ENCODE measurements at regions not wholly inside any gene's neighbourhood (a gene's known extent, or its start where the extent isn't known, plus 50 kb on each side); places are given as distances from the start of the nearest gene placed in this dataset.

GRCh38 chr15:77557564-77557963 lies 75.1 kb downstream of the LINGO1 start:
- DNase-seq = no peak

- no peak for DNase-seq
Observed at GRCh38 chr15:77557144-77557543, 75.6 kb downstream of the LINGO1 start.

- no peak for DNase-seq
Observed at GRCh38 chr15:77556622-77557021, 76.1 kb downstream of the LINGO1 start.

GRCh38 chr15:77555232-77555631 lies 77.5 kb downstream of the LINGO1 start:
- DNase-seq = no peak

- no peak for DNase-seq
Observed at GRCh38 chr15:77554306-77555080, 78.2 kb downstream of the LINGO1 start.

GRCh38 chr15:77553695-77554094 lies 79.0 kb downstream of the LINGO1 start:
- DNase-seq = no peak

GRCh38 chr15:77553257-77553656 lies 79.5 kb downstream of the LINGO1 start:
- no peak for DNase-seq

GRCh38 chr15:77552066-77552465 lies 80.6 kb downstream of the LINGO1 start:
- DNase-seq = no peak

GRCh38 chr15:77550301-77551251 lies 82.1 kb downstream of the LINGO1 start:
- DNase-seq = no peak

- DNase-seq = no peak
Observed at GRCh38 chr15:77549576-77550288, 83.0 kb downstream of the LINGO1 start.

GRCh38 chr15:77548589-77549557 lies 83.8 kb downstream of the LINGO1 start:
- DNase-seq = no peak

GRCh38 chr15:77547801-77548588 lies 84.7 kb downstream of the LINGO1 start:
- no peak for DNase-seq

- no peak for DNase-seq
Observed at GRCh38 chr15:77546870-77547269, 85.8 kb downstream of the LINGO1 start.

GRCh38 chr15:77546050-77546501 lies 86.6 kb downstream of the LINGO1 start:
- no peak for DNase-seq

GRCh38 chr15:77545058-77545457 lies 87.7 kb downstream of the LINGO1 start:
- no peak for DNase-seq

GRCh38 chr15:77544162-77544561 lies 88.5 kb downstream of the LINGO1 start:
- no peak for DNase-seq

- peak; percentile 92 for DNase-seq
Observed at GRCh38 chr15:77543159-77543882, 89.4 kb downstream of the LINGO1 start.

GRCh38 chr15:77542491-77543001 lies 90.2 kb downstream of the LINGO1 start:
- no peak for DNase-seq

GRCh38 chr15:77541421-77542181 lies 91.1 kb downstream of the LINGO1 start:
- peak; percentile 80 for DNase-seq
